NCI-H1092 treated with DMSO at 0.1 percent for 48 hours (cell line): ENCODE measurements at regions not wholly inside any gene's neighbourhood (a gene's known extent, or its start where the extent isn't known, plus 50 kb on each side); places are given as distances from the start of the nearest gene placed in this dataset.
A peak's percentile ranks its signal among the peaks of the same experiment; 100 is the strongest.
"Not testable (repeated sequence)": the region's sequence is repeated elsewhere in the genome, so short reads cannot be mapped to it uniquely, and the experiment has no call there.

Experiments
- DNase-seq: peaks from one replicate; lab custom pipeline; 2025; lab: John Stamatoyannopoulos, UW

- no peak for DNase-seq
Measured at GRCh38 chr5:158519433-158520021, 580.2 kb downstream of the EBF1 start.

- DNase-seq: no peak
Measured at GRCh38 chr5:158516521-158516920, 583.2 kb downstream of the EBF1 start.

- DNase-seq: no peak
Measured at GRCh38 chr5:158514986-158515359, 584.7 kb downstream of the EBF1 start.

GRCh38 chr5:158514319-158514985 is 585.3 kb downstream of the EBF1 start:
- no peak for DNase-seq

- DNase-seq: no peak
Measured at GRCh38 chr5:158513490-158514318, 586.0 kb downstream of the EBF1 start.

GRCh38 chr5:158511454-158511853 is 588.3 kb downstream of the EBF1 start:
- DNase-seq: no peak

- no peak for DNase-seq
Measured at GRCh38 chr5:158510479-158510878, 589.2 kb downstream of the EBF1 start.

- no peak for DNase-seq
Measured at GRCh38 chr5:158506648-158507047, 593.1 kb downstream of the EBF1 start.

- DNase-seq: no peak
Measured at GRCh38 chr5:158502686-158503085, 597.0 kb downstream of the EBF1 start.

- DNase-seq: no peak
Measured at GRCh38 chr5:158499892-158500418, 599.8 kb downstream of the EBF1 start.

GRCh38 chr5:158499075-158499891 is 600.4 kb downstream of the EBF1 start:
- no peak for DNase-seq

GRCh38 chr5:158496624-158497023 is 603.1 kb downstream of the EBF1 start:
- DNase-seq: no peak

GRCh38 chr5:158494541-158494940 is 605.2 kb downstream of the EBF1 start:
- DNase-seq: no peak

- not testable (repeated sequence) for DNase-seq
Measured at GRCh38 chr5:158494044-158494443, 605.7 kb downstream of the EBF1 start.

GRCh38 chr5:158492841-158493242 is 606.9 kb downstream of the EBF1 start:
- DNase-seq: no peak

- DNase-seq: no peak
Measured at GRCh38 chr5:158492136-158492535, 607.6 kb downstream of the EBF1 start.

GRCh38 chr5:158487664-158488063 is 612.1 kb downstream of the EBF1 start:
- peak; percentile 24 for DNase-seq

GRCh38 chr5:158487156-158487555 is 612.6 kb downstream of the EBF1 start:
- no peak for DNase-seq

GRCh38 chr5:158486566-158486965 is 613.1 kb downstream of the EBF1 start:
- no peak for DNase-seq

GRCh38 chr5:158485604-158486081 is 614.1 kb downstream of the EBF1 start:
- no peak for DNase-seq

GRCh38 chr5:158485047-158485446 is 614.7 kb downstream of the EBF1 start:
- no peak for DNase-seq

- peak; percentile 1 for DNase-seq
Measured at GRCh38 chr5:158484150-158484549, 615.6 kb downstream of the EBF1 start.
